Colonic mucosa (tissue), 4 donors: ENCODE measurements at regions not wholly inside any gene's neighbourhood (a gene's known extent, or its start where the extent isn't known, plus 50 kb on each side); places are given as distances from the start of the nearest gene placed in this dataset.

Experiments
- DNase-seq: peaks from one replicate; pipeline ENCODE4 v3.0.0-alpha.2; 2020
- H3K27ac ChIP-seq: fragments of 200-600 bp; one replicate; pipeline ENCODE4 v1.8.0; 2021
- H3K27me3 ChIP-seq: fragments of 200-600 bp; one replicate; pipeline ENCODE4 v1.8.0; 2021
- H3K36me3 ChIP-seq: fragments of 200-600 bp; one replicate; pipeline ENCODE4 v1.8.0; 2021
- H3K4me1 ChIP-seq: fragments of 200-600 bp; one replicate; pipeline ENCODE4 v1.8.0; 2021; ENCODE audit warnings: mild to moderate bottlenecking
- H3K4me3 ChIP-seq: fragments of 200-600 bp; one replicate; pipeline ENCODE4 v1.8.0; 2021
- H3K9ac ChIP-seq, 2 donors: one replicate each; pipeline ENCODE4 v1.7.0; 2013; ENCODE audit warnings: control low read depth in 2 of 2, low read depth in 2 of 2, low read length in 2 of 2
- H3K9me3 ChIP-seq: fragments of 200-600 bp; one replicate; pipeline ENCODE4 v1.8.0; 2021
- intact Hi-C: fragments of 100-400 bp; cut with DNase I; formaldehyde crosslinking; loops from one replicate; pipeline ENCODE4 v1.14.1; 2022
- TF ChIP-seq, protein P1 (sequence below): fragments of 200-600 bp; IDR thresholded peaks from one replicate; pipeline ENCODE4 v1.8.0; 2022; ENCODE audit warnings: antibody characterized with exemption, mild to moderate bottlenecking
- donor health status: healthy.
- donor health status: DM: no; HTN: no; CAD: no.
- donor health status: DM: no; HTN: no; CAD: no.

DNA sequence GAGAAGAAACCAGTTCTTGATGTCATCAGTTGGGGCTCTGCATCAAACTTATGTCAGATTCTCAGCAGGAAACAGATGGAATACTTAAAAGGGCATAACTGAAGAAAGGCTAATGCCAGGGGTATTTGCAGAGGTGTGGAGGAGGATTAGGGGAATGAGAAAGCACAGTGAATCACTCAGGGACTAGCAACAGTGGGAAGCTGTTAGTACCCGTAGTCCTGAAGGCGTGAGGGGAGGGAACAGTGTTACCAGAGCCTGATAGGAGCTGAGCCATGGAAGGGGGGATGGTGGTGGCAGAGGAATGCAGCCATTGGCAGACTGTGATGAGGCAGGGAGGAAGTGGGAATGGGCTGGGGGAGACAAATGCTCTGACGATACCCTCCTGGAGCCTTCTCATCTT, 162.3 kb downstream of the UTP18 start:
- intact Hi-C loops = no loop called here
- H3K4me3 ChIP-seq = no peak overlapping the region
- no peak for DNase-seq
- H3K36me3 ChIP-seq = no peaks in the 10 kb centered on the region
- TF ChIP-seq, protein P1, sequence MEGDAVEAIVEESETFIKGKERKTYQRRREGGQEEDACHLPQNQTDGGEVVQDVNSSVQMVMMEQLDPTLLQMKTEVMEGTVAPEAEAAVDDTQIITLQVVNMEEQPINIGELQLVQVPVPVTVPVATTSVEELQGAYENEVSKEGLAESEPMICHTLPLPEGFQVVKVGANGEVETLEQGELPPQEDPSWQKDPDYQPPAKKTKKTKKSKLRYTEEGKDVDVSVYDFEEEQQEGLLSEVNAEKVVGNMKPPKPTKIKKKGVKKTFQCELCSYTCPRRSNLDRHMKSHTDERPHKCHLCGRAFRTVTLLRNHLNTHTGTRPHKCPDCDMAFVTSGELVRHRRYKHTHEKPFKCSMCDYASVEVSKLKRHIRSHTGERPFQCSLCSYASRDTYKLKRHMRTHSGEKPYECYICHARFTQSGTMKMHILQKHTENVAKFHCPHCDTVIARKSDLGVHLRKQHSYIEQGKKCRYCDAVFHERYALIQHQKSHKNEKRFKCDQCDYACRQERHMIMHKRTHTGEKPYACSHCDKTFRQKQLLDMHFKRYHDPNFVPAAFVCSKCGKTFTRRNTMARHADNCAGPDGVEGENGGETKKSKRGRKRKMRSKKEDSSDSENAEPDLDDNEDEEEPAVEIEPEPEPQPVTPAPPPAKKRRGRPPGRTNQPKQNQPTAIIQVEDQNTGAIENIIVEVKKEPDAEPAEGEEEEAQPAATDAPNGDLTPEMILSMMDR = no peak
- no peak overlapping the region for H3K9ac ChIP-seq
- no peak overlapping the region for H3K27ac ChIP-seq
- no peaks in the 10 kb centered on the region for H3K27me3 ChIP-seq
- no peaks in the 10 kb centered on the region for H3K9me3 ChIP-seq
- H3K4me1 ChIP-seq = no peaks in the 10 kb centered on the region

DNA sequence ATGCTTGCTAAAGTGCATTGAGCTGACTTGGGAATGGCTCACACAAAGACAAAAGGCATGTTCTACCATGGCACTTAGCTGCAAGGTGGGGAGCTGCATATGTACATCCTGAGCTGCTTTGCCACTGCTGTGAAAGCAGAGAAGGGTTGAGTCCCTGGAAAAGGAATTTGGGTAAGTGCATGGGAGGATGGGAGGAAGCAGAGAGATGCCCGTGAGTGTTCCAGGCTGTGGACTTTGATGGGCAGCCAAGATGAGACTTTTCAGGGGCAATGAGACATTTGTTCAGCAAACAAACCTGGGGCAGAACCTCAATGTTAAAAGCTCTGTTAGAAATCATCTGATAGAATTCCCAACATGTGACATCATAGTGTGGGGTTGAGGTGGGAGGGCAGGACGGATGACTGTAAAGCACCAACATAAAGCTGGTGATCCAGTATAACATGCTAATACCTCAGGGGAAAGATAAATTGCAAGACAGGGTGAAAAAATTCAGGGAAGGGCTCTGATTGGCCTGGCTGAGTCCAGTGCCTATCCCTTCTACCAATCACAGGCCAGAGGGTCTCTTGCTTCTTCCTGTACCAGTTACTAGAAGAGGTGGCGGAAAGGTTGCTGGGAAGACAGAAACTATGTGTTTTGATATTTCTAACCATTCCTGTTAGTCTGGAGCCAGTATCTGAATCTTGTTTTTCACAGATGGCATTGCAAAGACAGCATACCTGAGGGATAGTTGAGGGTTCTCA, 163.2 kb downstream of the UTP18 start:
- Histone ChIP-seq H3K9ac (no peak overlapping the region), H3K27me3 (no peaks in the 10 kb centered on the region), H3K27ac (no peak overlapping the region), H3K36me3 (no peaks in the 10 kb centered on the region), H3K9me3 (no peaks in the 10 kb centered on the region), H3K4me3 (no peak overlapping the region), H3K4me1 (no peaks in the 10 kb centered on the region)
- no peak for DNase-seq
- intact Hi-C loops = no loop called here
- TF ChIP-seq, protein P1 = no peak

DNA sequence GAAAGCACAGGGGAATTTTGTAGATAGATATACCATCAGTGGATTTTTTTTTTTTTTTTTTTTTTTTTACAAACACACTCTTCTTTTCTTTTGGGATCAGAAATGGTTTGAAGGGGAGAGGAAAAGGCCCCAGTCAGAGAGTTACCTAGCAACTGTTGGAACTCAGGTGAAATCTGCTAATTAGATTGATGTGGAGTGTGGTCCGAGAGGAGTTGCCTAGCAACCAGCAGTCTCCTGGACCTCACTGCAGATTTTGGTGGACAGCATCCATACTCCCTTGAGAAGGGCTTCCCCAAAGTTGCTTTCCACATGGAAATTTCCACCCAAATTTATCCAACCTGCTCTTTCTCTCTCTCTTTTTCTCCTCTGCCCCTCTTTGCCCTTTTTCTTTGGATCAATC, 165.4 kb downstream of the UTP18 start:
- no peaks in the 10 kb centered on the region for H3K9me3 ChIP-seq
- no peak for DNase-seq

DNA sequence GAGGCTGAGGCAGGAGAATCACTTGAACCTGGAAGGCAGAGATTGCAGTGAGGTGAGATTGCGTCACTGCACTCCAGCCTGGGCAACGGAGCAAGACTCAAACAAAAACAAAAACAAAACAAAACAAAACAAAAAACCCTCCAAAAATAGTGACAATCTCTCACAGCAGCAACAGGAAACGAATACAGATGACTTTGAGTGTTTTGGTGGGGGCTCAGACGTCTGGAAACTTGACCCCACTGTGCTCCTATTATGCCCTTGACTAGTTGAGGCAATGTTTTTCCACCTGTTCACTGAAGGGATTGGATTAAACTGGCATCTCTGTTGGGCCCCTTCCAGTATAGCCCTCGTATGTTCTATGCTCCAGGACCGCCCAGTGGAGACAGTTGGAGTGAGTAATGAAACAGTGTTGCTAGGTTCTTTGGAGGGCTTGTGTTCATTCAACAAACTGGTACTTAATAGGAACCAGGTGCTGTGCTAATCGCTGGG, 167.0 kb downstream of the UTP18 start:
- TF ChIP-seq, protein P1 = no peak
- DNase-seq = no peak
- no peak overlapping the region for H3K4me3 ChIP-seq
- intact Hi-C loops = no loop called here
- H3K27me3 ChIP-seq = no peaks in the 10 kb centered on the region
- H3K9me3 ChIP-seq = no peaks in the 10 kb centered on the region
- no peaks in the 10 kb centered on the region for H3K4me1 ChIP-seq
- no peaks in the 10 kb centered on the region for H3K36me3 ChIP-seq
- no peak overlapping the region for H3K27ac ChIP-seq
- no peak overlapping the region for H3K9ac ChIP-seq

More for the DNA sequence above, 165.4 kb downstream of the UTP18 start:
- no peak overlapping the region for H3K27ac ChIP-seq
- no peaks in the 10 kb centered on the region for H3K4me1 ChIP-seq
- no peak overlapping the region for H3K4me3 ChIP-seq
- H3K36me3 ChIP-seq = no peaks in the 10 kb centered on the region
- no peaks in the 10 kb centered on the region for H3K27me3 ChIP-seq
- H3K9ac ChIP-seq = no peak overlapping the region
- TF ChIP-seq, protein P1 = no peak
- intact Hi-C loops = no loop called here

DNA sequence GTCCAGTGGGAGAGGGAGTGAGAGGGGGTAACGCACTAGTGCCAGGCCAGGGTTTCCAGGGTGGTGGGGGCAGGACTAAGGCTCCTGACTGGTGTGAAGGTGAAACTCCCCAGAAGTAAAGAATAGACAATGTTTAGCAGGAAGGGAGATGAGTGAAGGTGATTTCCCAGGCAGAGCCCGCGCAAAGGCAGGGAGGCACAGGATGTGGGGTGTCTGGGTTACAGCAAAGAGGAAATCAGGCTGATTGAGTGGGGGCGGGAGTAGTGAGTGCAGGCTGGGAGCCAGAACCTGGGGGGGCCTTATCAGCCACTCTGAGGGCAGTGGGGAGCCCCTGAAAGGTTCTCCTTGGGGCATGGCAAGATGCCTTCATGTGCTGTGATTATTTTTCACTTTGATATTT, 167.5 kb downstream of the UTP18 start:
- no peaks in the 10 kb centered on the region for H3K9me3 ChIP-seq
- TF ChIP-seq, protein P1 = no peak
- H3K4me3 ChIP-seq = no peak overlapping the region
- no peaks in the 10 kb centered on the region for H3K27me3 ChIP-seq
- DNase-seq = no peak
- no peaks in the 10 kb centered on the region for H3K4me1 ChIP-seq
- no peak overlapping the region for H3K9ac ChIP-seq
- H3K36me3 ChIP-seq = no peaks in the 10 kb centered on the region
- no peak overlapping the region for H3K27ac ChIP-seq
- intact Hi-C loops = no loop called here
